B cell (primary cell): ENCODE measurements at regions not wholly inside any gene's neighbourhood (a gene's known extent, or its start where the extent isn't known, plus 50 kb on each side); places are given as distances from the start of the nearest gene placed in this dataset.

Source experiments
- ATAC-seq: fragments of 200-7000 bp; cut with Tn5 transposase; one replicate; pipeline ENCODE4 v1.10.0; 2021; ENCODE audit warnings: low read depth, mild to moderate bottlenecking, moderate number of reproducible peaks, moderate library complexity
- CTCF ChIA-PET: fragments of 350-600 bp; sonication (Branson Sonifier 250); formaldehyde crosslinking; loops from one replicate; lab custom pipeline; 2021; ENCODE audit warnings: antibody characterized with exemption, inconsistent platforms; lab: Charles Lee
- POLR2A ChIA-PET: fragments of 350-600 bp; sonication (Branson Sonifier 250); formaldehyde crosslinking; loops from one replicate; lab custom pipeline; 2021; ENCODE audit warnings: antibody characterized with exemption; lab: Charles Lee
- DNase-seq: peaks from one replicate; pipeline ENCODE4 v3.0.0; 2013
- H2AFZ ChIP-seq: 2 replicates; pipeline ENCODE4 v1.6.1; 2012; ENCODE audit warnings: mild to moderate bottlenecking, low read depth, low read length; ENCODE audit not compliant: insufficient read depth, poor library complexity, severe bottlenecking
- H3K27ac ChIP-seq, 2 donors: 1 replicate in 1 of 2; 2 replicates in 1 of 2; pipeline ENCODE4 v1.5.1; 2012 to 2013; ENCODE audit warnings: low read length in 2 of 2, mild to moderate bottlenecking in 2 of 2, moderate library complexity in 1 of 2
- H3K27me3 ChIP-seq, 4 experiments: fragments of 200-600 bp in 1 of 4; sonication (generic) in 1 of 4; replicated peaks in 1 of 4; 1 replicate in 2 of 4; 2 replicates in 2 of 4; pipeline versions ENCODE4 v1.6.1 to v1.7.0; 2013 to 2016; ENCODE audit warnings: low read length in 3 of 4, mild to moderate bottlenecking in 2 of 4, mixed read lengths in 1 of 4, moderate library complexity in 1 of 4; ENCODE audit not compliant: insufficient read depth in 4 of 4, control insufficient read depth in 3 of 4; ENCODE audit errors: control extremely low read depth in 1 of 4
- H3K36me3 ChIP-seq, 2 experiments: replicated peaks in 1 of 2; 1 replicate in 1 of 2; 2 replicates in 1 of 2; pipeline versions ENCODE4 v1.6.1 to v1.7.1; 2013; ENCODE audit warnings: low read length in 1 of 2; ENCODE audit not compliant: insufficient read depth in 2 of 2, control insufficient read depth in 1 of 2; ENCODE audit errors: control extremely low read depth in 1 of 2, extremely low read depth in 1 of 2
- H3K4me1 ChIP-seq, 2 donors: fragments of 200-600 bp in 1 of 2; sonication (generic) in 1 of 2; 1 replicate in 1 of 2; 2 replicates in 1 of 2; pipeline versions ENCODE4 v1.5.1 to v1.6.1; 2013 to 2017; ENCODE audit warnings: low read length in 2 of 2; ENCODE audit not compliant: control insufficient read depth in 2 of 2, insufficient read depth in 2 of 2
- H3K4me2 ChIP-seq: replicated peaks from 2 replicates; pipeline ENCODE3; 2012; ENCODE audit warnings: mild to moderate bottlenecking, low read depth, low read length; ENCODE audit not compliant: poor library complexity, severe bottlenecking
- H3K4me3 ChIP-seq, 5 experiments: fragments of 200-600 bp in 1 of 5; sonication (generic) in 1 of 5; 1 replicate in 3 of 5; 2 replicates in 2 of 5; pipeline versions ENCODE4 v1.5.1 to v1.7.0; 2011 to 2016; ENCODE audit warnings: low read length in 4 of 5, mild to moderate bottlenecking in 4 of 5, low read depth in 2 of 5, control low read depth in 1 of 5, moderate library complexity in 1 of 5; ENCODE audit not compliant: insufficient read depth in 1 of 5; ENCODE audit errors: control extremely low read depth in 1 of 5, extremely low read depth in 1 of 5
- H3K79me2 ChIP-seq: fragments of 200-600 bp; sonication (generic); one replicate; pipeline ENCODE4 v1.6.0; 2016; ENCODE audit warnings: low read length; ENCODE audit not compliant: control insufficient read depth, insufficient read depth
- H3K9ac ChIP-seq: fragments of 200-600 bp; sonication (generic); 2 replicates; pipeline ENCODE4 v1.6.1; 2017; ENCODE audit warnings: mild to moderate bottlenecking, low read length, moderate library complexity
- H3K9me3 ChIP-seq, 3 donors: one replicate each; pipeline versions ENCODE4 v1.6.1 to v1.7.1; 2013; ENCODE audit warnings: low read length in 2 of 3; ENCODE audit not compliant: control insufficient read depth in 2 of 3, insufficient read depth in 1 of 3; ENCODE audit errors: control extremely low read depth in 1 of 3
- H4K20me1 ChIP-seq: 2 replicates; pipeline ENCODE4 v1.6.0; 2012; ENCODE audit warnings: mild to moderate bottlenecking, low read length; ENCODE audit not compliant: insufficient read depth, control insufficient read depth, poor library complexity, severe bottlenecking
- H3K27ac Mint-ChIP-seq: one replicate; pipeline ENCODE4 v1.8.0; 2021; ENCODE audit warnings: mixed read lengths
- H3K27me3 Mint-ChIP-seq: one replicate; pipeline ENCODE4 v1.8.0; 2021; ENCODE audit warnings: mixed read lengths
- H3K4me1 Mint-ChIP-seq: one replicate; pipeline ENCODE4 v1.8.0; 2021; ENCODE audit warnings: mixed read lengths
- H3K4me3 Mint-ChIP-seq: one replicate; pipeline ENCODE4 v1.8.0; 2021; ENCODE audit warnings: mixed read lengths
- H3K9me3 Mint-ChIP-seq: one replicate; pipeline ENCODE4 v1.8.0; 2022; ENCODE audit warnings: mixed read lengths; ENCODE audit not compliant: insufficient read depth
- CTCF ChIP-seq: fragments of 200-600 bp; IDR thresholded peaks from one replicate; pipeline ENCODE4 v1.8.0; 2022; ENCODE audit warnings: antibody characterized with exemption, mild to moderate bottlenecking
- EZH2 ChIP-seq: IDR thresholded peaks from 2 replicates; pipeline ENCODE4 v1.6.1; 2012; ENCODE audit warnings: borderline replicate concordance, low read depth, mild to moderate bottlenecking, moderate library complexity, low read length; ENCODE audit not compliant: insufficient read depth, poor library complexity, severe bottlenecking
- WGBS: methylation state at CpG from one replicate; pipeline ENCODE4 v1.1.5; 2013; ENCODE audit warnings: missing lambda C conversion rate; ENCODE audit not compliant: insufficient coverage; 5-methylcytosine and 5-hydroxymethylcytosine counted together
- intact Hi-C: fragments of 100-400 bp; cut with micrococcal nuclease; formaldehyde crosslinking; loops from one replicate; pipeline ENCODE4 v1.10.0; 2022

- no peaks in the 10 kb centered on the region for H3K9me3 Mint-ChIP-seq
- Histone ChIP-seq H3K79me2 (no peaks in the 10 kb centered on the region), H3K27ac (no peak overlapping the region), H3K36me3 (no peaks in the 10 kb centered on the region), H3K4me1 (no peaks in the 10 kb centered on the region), H2AFZ (no peak overlapping the region), H3K9ac (no peak overlapping the region), H4K20me1 (no peaks in the 10 kb centered on the region), H3K9me3 (peaks cover 0 to 3% (median 0%) of the 10 kb centered on the region in 3 donors), H3K27me3 (no peaks in the 10 kb centered on the region), H3K4me3 (no peak overlapping the region), H3K4me2 (no peak overlapping the region)
- WGBS = no CpG with 5 or more reads among the region's 2 CpGs
- peaks cover 8% of the 10 kb centered on the region for H3K27me3 Mint-ChIP-seq
- no peak overlapping the region for H3K27ac Mint-ChIP-seq
- TF ChIP-seq CTCF = no peak
- TF ChIP-seq EZH2 = no peak
- ChIA-PET POLR2A (no interaction called here), CTCF (no interaction called here)
- ATAC-seq (no peak), DNase-seq (no peak)
- intact Hi-C loops = no loop called here
- no peaks in the 10 kb centered on the region for H3K4me1 Mint-ChIP-seq
- H3K4me3 Mint-ChIP-seq = no peak overlapping the region
Observed at GRCh38 chr6:44699851-44700250, 312.3 kb downstream of the CDC5L start.

- ATAC-seq = no peak
- H3K27ac Mint-ChIP-seq = no peak overlapping the region
- H3K9me3 ChIP-seq = peaks cover 0 to 3% (median 0%) of the 10 kb centered on the region in 3 donors
- H3K9me3 Mint-ChIP-seq = no peaks in the 10 kb centered on the region
- no peak overlapping the region for H3K4me2 ChIP-seq
- H3K4me1 ChIP-seq = no peaks in the 10 kb centered on the region
- H3K4me1 Mint-ChIP-seq = no peaks in the 10 kb centered on the region
- H3K4me3 Mint-ChIP-seq = no peak overlapping the region
- ChIA-PET POLR2A (no interaction called here), CTCF (no interaction called here)
- TF ChIP-seq EZH2 = no peak
- no peak for TF ChIP-seq CTCF
- no peaks in the 10 kb centered on the region for H3K79me2 ChIP-seq
- H3K4me3 ChIP-seq = no peak overlapping the region
- peaks cover 8% of the 10 kb centered on the region for H3K27me3 Mint-ChIP-seq
- intact Hi-C loops = no loop called here
- no peak overlapping the region for H2AFZ ChIP-seq
- WGBS = 100% methylated on average over 3 of the region's 5 CpGs
- H4K20me1 ChIP-seq = no peaks in the 10 kb centered on the region
- H3K27me3 ChIP-seq = no peaks in the 10 kb centered on the region
- no peak overlapping the region for H3K9ac ChIP-seq
- H3K36me3 ChIP-seq = no peaks in the 10 kb centered on the region
- no peak overlapping the region for H3K27ac ChIP-seq
- DNase-seq = no peak
Observed at GRCh38 chr6:44700422-44700821, 312.9 kb downstream of the CDC5L start.
